ENCODE measurements at regions not wholly inside any gene's neighbourhood (a gene's known extent, or its start where the extent isn't known, plus 50 kb on each side); places are given as distances from the start of the nearest gene placed in this dataset.

GRCh38 chr9:81517954-81518353, 171.4 kb downstream of the TLE1 start:
- no peak for TF ChIP-seq POLR2A (IDR thresholded peaks at IDR 0.05; ENCODE audit: extremely low read depth, insufficient read length)
- TF ChIP-seq CTCF (IDR thresholded peaks at IDR 0.05; ENCODE audit: low read depth, low read length): no peak
- TF ChIP-seq MYC (IDR thresholded peaks at IDR 0.05; ENCODE audit: low read depth, low read length): no peak
- no peak for TF ChIP-seq MAX (IDR thresholded peaks at IDR 0.05; ENCODE audit: low read depth, low read length)
